OCI-LY1 (cell line): ENCODE measurements at regions not wholly inside any gene's neighbourhood (a gene's known extent, or its start where the extent isn't known, plus 50 kb on each side); places are given as distances from the start of the nearest gene placed in this dataset.

Source experiments
- H2AFZ ChIP-seq: fragments of 200-600 bp; sonication (generic), shearing (Covaris generic); 2 replicates; pipeline ENCODE4 v1.6.0; 2014; ENCODE audit warnings: antibody characterized with exemption, mild to moderate bottlenecking, low read length
- H3F3A ChIP-seq: fragments of 200-600 bp; sonication (generic), shearing (Covaris generic); 2 replicates; pipeline ENCODE4 v1.6.0; 2014; ENCODE audit warnings: mild to moderate bottlenecking, antibody characterized with exemption, low read length, moderate library complexity; ENCODE audit not compliant: insufficient read depth
- H3K27ac ChIP-seq: fragments of 200-600 bp; sonication (generic); 2 replicates; pipeline ENCODE4 v1.5.1; 2014; ENCODE audit warnings: low read length, mixed run types, mild to moderate bottlenecking, low read depth; ENCODE audit not compliant: poor library complexity, severe bottlenecking
- H3K27me3 ChIP-seq: fragments of 200-600 bp; sonication (generic); 2 replicates; pipeline ENCODE4 v1.6.0; 2014; ENCODE audit warnings: antibody characterized with exemption, mild to moderate bottlenecking, low read length, moderate library complexity; ENCODE audit not compliant: insufficient read depth
- H3K36me3 ChIP-seq: fragments of 200-600 bp; sonication (generic); 2 replicates; pipeline ENCODE4 v1.6.1; 2014; ENCODE audit warnings: mild to moderate bottlenecking, antibody characterized with exemption, low read length, moderate library complexity, mixed read lengths; ENCODE audit not compliant: insufficient read depth
- H3K4me1 ChIP-seq: fragments of 200-600 bp; sonication (generic); 2 replicates; pipeline ENCODE4 v1.5.1; 2014; ENCODE audit warnings: mild to moderate bottlenecking, low read length, moderate library complexity; ENCODE audit not compliant: insufficient read depth, severe bottlenecking
- H3K4me2 ChIP-seq: fragments of 200-600 bp; sonication (generic), shearing (Covaris generic); 2 replicates; pipeline ENCODE4 v1.6.1; 2014; ENCODE audit warnings: low read length
- H3K4me3 ChIP-seq: fragments of 200-600 bp; sonication (generic); 2 replicates; pipeline ENCODE4 v1.5.1; 2014; ENCODE audit warnings: low read length, low read depth, mild to moderate bottlenecking, mixed read lengths; ENCODE audit not compliant: poor library complexity, severe bottlenecking
- H3K79me2 ChIP-seq: fragments of 200-600 bp; shearing (Covaris generic); 2 replicates; pipeline ENCODE4 v1.6.1; 2016; ENCODE audit warnings: mixed run types, low read length, mixed read lengths; ENCODE audit not compliant: insufficient read depth
- H3K9ac ChIP-seq: fragments of 200-600 bp; sonication (generic), shearing (Covaris generic); 2 replicates; pipeline ENCODE4 v1.6.1; 2014; ENCODE audit warnings: mild to moderate bottlenecking, low read length, mixed read lengths
- H3K9me2 ChIP-seq: fragments of 200-600 bp; sonication (generic), shearing (Covaris generic); 2 replicates; pipeline ENCODE4 v1.6.1; 2014; ENCODE audit warnings: low read depth, mild to moderate bottlenecking, low read length, mixed read lengths
- H3K9me3 ChIP-seq: fragments of 200-600 bp; shearing (Covaris generic); 2 replicates; pipeline ENCODE4 v1.6.1; 2014; ENCODE audit warnings: low read length, mixed read lengths
- H4K20me1 ChIP-seq: fragments of 200-600 bp; sonication (generic), shearing (Covaris generic); 2 replicates; pipeline ENCODE4 v1.6.0; 2016; ENCODE audit warnings: mild to moderate bottlenecking, low read length; ENCODE audit not compliant: insufficient read depth
- EZH2 ChIP-seq: fragments of 200-600 bp; sonication (generic), shearing (Covaris generic); IDR thresholded peaks from 2 replicates; pipeline ENCODE4 v1.8.0; 2017; ENCODE audit warnings: borderline replicate concordance, mixed run types, mild to moderate bottlenecking, antibody characterized with exemption, low read length, moderate library complexity, mixed read lengths
- TF ChIP-seq, protein P1 (sequence below): fragments of 200-600 bp; sonication (generic), shearing (Covaris generic); IDR thresholded peaks from 2 replicates; pipeline ENCODE4 v1.5.1; 2017; ENCODE audit warnings: mild to moderate bottlenecking, antibody characterized with exemption, low read length, moderate library complexity, mixed read lengths

DNA sequence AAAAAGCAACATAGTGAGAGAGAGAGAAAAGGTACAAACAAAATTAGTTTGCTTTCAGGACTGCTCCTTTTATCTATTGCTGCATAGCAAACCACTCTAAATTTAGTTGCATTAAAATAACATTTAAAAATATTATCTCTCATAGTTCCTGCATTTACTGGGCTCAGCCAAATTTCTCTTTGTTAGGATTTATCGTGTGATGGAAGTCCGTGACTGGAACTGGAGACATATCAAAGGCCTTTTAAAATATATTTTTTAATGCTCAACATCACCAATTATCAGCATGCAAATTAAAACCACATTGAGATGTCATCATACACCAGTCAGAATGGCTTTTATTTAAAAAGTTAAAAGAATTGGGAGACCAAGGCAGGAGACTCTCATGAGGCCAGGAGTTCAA is 107.6 kb upstream of the SYT1 start:
- no peaks in the 10 kb centered on the region for H3K9me2 ChIP-seq
- no peaks in the 10 kb centered on the region for H3K79me2 ChIP-seq
- H3K27ac ChIP-seq = no peak overlapping the region
- H3K4me1 ChIP-seq = no peaks in the 10 kb centered on the region
- no peaks in the 10 kb centered on the region for H3K36me3 ChIP-seq
- H3F3A ChIP-seq = no peaks in the 10 kb centered on the region
- H2AFZ ChIP-seq = no peak overlapping the region
- H3K27me3 ChIP-seq = no peaks in the 10 kb centered on the region
- no peaks in the 10 kb centered on the region for H4K20me1 ChIP-seq
- no peak overlapping the region for H3K4me2 ChIP-seq
- TF ChIP-seq EZH2 = no peak
- TF ChIP-seq, protein P1, sequence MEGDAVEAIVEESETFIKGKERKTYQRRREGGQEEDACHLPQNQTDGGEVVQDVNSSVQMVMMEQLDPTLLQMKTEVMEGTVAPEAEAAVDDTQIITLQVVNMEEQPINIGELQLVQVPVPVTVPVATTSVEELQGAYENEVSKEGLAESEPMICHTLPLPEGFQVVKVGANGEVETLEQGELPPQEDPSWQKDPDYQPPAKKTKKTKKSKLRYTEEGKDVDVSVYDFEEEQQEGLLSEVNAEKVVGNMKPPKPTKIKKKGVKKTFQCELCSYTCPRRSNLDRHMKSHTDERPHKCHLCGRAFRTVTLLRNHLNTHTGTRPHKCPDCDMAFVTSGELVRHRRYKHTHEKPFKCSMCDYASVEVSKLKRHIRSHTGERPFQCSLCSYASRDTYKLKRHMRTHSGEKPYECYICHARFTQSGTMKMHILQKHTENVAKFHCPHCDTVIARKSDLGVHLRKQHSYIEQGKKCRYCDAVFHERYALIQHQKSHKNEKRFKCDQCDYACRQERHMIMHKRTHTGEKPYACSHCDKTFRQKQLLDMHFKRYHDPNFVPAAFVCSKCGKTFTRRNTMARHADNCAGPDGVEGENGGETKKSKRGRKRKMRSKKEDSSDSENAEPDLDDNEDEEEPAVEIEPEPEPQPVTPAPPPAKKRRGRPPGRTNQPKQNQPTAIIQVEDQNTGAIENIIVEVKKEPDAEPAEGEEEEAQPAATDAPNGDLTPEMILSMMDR = no peak
- H3K9ac ChIP-seq = no peak overlapping the region
- no peaks in the 10 kb centered on the region for H3K9me3 ChIP-seq
- H3K4me3 ChIP-seq = no peak overlapping the region

DNA sequence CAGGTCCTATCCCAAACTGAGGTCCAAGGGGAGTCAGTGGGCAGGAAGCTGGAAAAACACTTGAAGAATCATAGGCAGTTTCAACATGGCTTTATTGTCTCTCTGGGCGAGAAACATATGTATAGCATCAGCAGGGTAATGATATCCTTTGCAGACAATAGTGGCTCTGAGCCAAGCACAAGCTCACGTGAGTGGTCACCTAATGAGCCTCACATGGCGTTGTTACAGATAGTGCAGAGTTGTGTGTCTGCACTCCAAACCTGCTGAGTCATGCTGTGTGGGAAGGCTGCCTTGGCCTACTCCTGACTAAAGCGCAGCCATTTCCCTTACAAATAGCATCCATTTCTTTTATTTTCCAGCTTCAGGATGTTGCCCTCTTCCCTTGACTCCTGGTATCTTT is 105.2 kb upstream of the SYT1 start:
- H3K4me2 ChIP-seq = no peak overlapping the region
- H2AFZ ChIP-seq = no peak overlapping the region
- H3F3A ChIP-seq = no peaks in the 10 kb centered on the region
- no peak overlapping the region for H3K9ac ChIP-seq
- no peaks in the 10 kb centered on the region for H3K79me2 ChIP-seq
- no peak overlapping the region for H3K27ac ChIP-seq
- no peak overlapping the region for H3K4me3 ChIP-seq
- H4K20me1 ChIP-seq = no peaks in the 10 kb centered on the region
- H3K9me2 ChIP-seq = no peaks in the 10 kb centered on the region
- no peaks in the 10 kb centered on the region for H3K27me3 ChIP-seq
- no peaks in the 10 kb centered on the region for H3K9me3 ChIP-seq
- H3K4me1 ChIP-seq = no peaks in the 10 kb centered on the region
- H3K36me3 ChIP-seq = no peaks in the 10 kb centered on the region
- TF ChIP-seq, protein P1 = no peak
- no peak for TF ChIP-seq EZH2

DNA sequence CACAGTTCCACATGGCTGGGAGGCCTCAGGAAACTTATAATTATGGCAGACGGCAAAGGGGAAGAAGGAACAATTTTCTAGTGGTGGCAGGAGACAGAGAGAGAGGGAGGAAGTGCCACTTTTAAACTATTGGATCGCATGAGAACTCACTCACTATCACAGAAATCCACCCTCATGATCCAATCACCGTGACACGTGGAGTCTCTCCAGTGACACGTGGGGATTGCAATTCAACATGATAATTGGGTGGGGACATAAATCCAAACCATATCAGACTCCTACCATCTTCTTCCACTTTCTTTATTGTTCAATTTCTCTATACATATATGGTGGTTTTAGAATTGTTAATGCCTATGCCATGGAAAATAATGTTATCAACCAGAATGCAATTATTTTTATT is 103.7 kb upstream of the SYT1 start:
- Histone ChIP-seq H2AFZ (no peak overlapping the region), H3K9me3 (no peaks in the 10 kb centered on the region), H3K9ac (no peak overlapping the region), H3K4me1 (no peaks in the 10 kb centered on the region), H3F3A (no peaks in the 10 kb centered on the region), H3K36me3 (no peaks in the 10 kb centered on the region), H3K27me3 (no peaks in the 10 kb centered on the region), H3K4me3 (no peak overlapping the region), H4K20me1 (no peaks in the 10 kb centered on the region), H3K27ac (no peak overlapping the region), H3K4me2 (no peak overlapping the region), H3K79me2 (no peaks in the 10 kb centered on the region), H3K9me2 (no peaks in the 10 kb centered on the region)
- TF ChIP-seq EZH2 = no peak

DNA sequence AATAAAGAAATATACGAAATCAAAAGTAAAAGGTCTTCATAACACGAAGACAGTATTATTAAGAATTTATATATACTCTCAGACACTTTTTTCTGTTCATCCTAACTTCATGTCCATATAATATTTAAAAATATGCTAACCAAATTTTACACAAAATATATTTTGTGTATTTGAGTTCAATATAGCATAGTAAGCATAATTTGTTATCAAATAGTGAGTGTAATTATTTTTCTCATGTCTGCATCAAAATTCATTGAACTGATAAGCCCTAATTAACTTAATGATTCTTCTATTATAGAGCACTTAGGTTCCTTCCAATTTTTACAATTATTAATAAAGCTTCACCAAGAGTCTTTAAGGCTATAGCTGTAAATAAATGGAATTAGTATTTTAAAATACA is 99.7 kb upstream of the SYT1 start:
- Histone ChIP-seq H2AFZ (no peak overlapping the region), H3K9ac (no peak overlapping the region), H4K20me1 (no peaks in the 10 kb centered on the region), H3K27me3 (no peaks in the 10 kb centered on the region), H3K27ac (no peak overlapping the region), H3K4me1 (no peaks in the 10 kb centered on the region), H3F3A (no peaks in the 10 kb centered on the region), H3K4me2 (no peak overlapping the region), H3K4me3 (no peak overlapping the region), H3K36me3 (no peaks in the 10 kb centered on the region), H3K9me3 (no peaks in the 10 kb centered on the region), H3K79me2 (no peaks in the 10 kb centered on the region), H3K9me2 (no peaks in the 10 kb centered on the region)
- TF ChIP-seq, protein P1 = no peak
- no peak for TF ChIP-seq EZH2
